Right atrium auricular region (tissue), 2 donors: ENCODE measurements at regions not wholly inside any gene's neighbourhood (a gene's known extent, or its start where the extent isn't known, plus 50 kb on each side); places are given as distances from the start of the nearest gene placed in this dataset.

Source experiments
- DNase-seq: peaks from one replicate; pipeline ENCODE4 v3.0.0-alpha.2; 2019; ENCODE audit warnings: low spot score
- H3K27ac ChIP-seq, 2 donors: fragments of 200-600 bp; sonication (generic); 1 replicate in 1 of 2; 2 replicates in 1 of 2; pipeline ENCODE4 v1.5.1; 2016 to 2019
- H3K27me3 ChIP-seq, 2 donors: fragments of 200-600 bp; sonication (generic); one replicate each; pipeline versions ENCODE4 v1.5.1 to v1.6.0; 2017 to 2019
- H3K36me3 ChIP-seq: fragments of 200-600 bp; sonication (generic); one replicate; pipeline ENCODE4 v1.5.1; 2016
- H3K4me1 ChIP-seq, 2 donors: fragments of 200-600 bp; sonication (generic); one replicate each; pipeline versions ENCODE4 v1.5.1 to v1.6.0; 2017 to 2019
- H3K4me3 ChIP-seq, 2 donors: fragments of 200-600 bp; sonication (generic); 1 replicate in 1 of 2; 2 replicates in 1 of 2; pipeline ENCODE4 v1.5.1; 2017 to 2019; ENCODE audit warnings: mild to moderate bottlenecking in 1 of 2, moderate library complexity in 1 of 2
- H3K9me3 ChIP-seq, 2 donors: fragments of 200-600 bp; sonication (generic); one replicate each; pipeline ENCODE4 v1.5.1; 2019
- TF ChIP-seq, protein P1 (sequence below), 2 donors: fragments of 200-600 bp; sonication (generic); IDR thresholded peaks; one replicate each; pipeline ENCODE4 v1.5.1; 2019; ENCODE audit warnings: antibody characterized with exemption in 2 of 2

- no peaks in the 10 kb centered on the region for H3K4me1 ChIP-seq
- no peak overlapping the region for H3K4me3 ChIP-seq
Observed at GRCh38 chr14:66359500-66359899, 126.7 kb upstream of the CCDC196 start.

DNA sequence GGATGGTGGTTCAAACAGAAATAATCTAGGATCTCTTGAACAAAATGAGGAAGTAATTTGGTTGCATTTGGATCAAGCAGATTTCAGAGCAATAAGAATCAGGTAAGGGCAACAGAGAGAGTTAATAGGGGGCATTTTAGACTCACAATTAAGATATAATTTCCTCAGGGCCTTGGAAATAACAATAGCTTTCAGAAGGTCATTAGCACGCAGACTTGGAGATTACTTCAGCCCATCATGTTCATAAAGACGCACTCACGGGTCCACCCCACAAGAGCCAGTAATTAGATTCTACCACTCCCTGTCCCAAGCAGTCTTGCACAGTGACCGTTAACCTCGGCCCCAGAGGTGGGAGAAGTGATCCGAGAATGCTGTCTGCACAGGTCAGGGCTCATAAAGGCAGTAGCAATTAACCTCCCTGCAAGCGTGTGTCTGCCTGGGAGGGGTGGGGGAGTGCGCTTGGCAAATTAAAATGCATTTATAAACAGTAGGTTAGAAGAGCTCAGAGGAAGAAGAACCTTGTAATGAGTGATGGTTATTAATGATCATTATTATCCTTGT lies 125.7 kb upstream of the CCDC196 start:
- no peaks in the 10 kb centered on the region for H3K4me1 ChIP-seq
- no peak overlapping the region for H3K27ac ChIP-seq
- no peaks in the 10 kb centered on the region for H3K9me3 ChIP-seq
- TF ChIP-seq, protein P1, sequence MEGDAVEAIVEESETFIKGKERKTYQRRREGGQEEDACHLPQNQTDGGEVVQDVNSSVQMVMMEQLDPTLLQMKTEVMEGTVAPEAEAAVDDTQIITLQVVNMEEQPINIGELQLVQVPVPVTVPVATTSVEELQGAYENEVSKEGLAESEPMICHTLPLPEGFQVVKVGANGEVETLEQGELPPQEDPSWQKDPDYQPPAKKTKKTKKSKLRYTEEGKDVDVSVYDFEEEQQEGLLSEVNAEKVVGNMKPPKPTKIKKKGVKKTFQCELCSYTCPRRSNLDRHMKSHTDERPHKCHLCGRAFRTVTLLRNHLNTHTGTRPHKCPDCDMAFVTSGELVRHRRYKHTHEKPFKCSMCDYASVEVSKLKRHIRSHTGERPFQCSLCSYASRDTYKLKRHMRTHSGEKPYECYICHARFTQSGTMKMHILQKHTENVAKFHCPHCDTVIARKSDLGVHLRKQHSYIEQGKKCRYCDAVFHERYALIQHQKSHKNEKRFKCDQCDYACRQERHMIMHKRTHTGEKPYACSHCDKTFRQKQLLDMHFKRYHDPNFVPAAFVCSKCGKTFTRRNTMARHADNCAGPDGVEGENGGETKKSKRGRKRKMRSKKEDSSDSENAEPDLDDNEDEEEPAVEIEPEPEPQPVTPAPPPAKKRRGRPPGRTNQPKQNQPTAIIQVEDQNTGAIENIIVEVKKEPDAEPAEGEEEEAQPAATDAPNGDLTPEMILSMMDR (IDR thresholded peaks at IDR 0.05), result no peak
- no peak for DNase-seq
- H3K27me3 ChIP-seq, result no peaks in the 10 kb centered on the region
- no peaks in the 10 kb centered on the region for H3K36me3 ChIP-seq
- H3K4me3 ChIP-seq, result no peak overlapping the region

More at GRCh38 chr14:66359500-66359899, 126.7 kb upstream of the CCDC196 start:
- no peak for DNase-seq
- H3K27ac ChIP-seq, result no peak overlapping the region
- H3K36me3 ChIP-seq, result no peaks in the 10 kb centered on the region
- H3K27me3 ChIP-seq, result no peaks in the 10 kb centered on the region
- TF ChIP-seq, protein P1 (IDR thresholded peaks at IDR 0.05), result peak; percentile 42 to 72
- no peaks in the 10 kb centered on the region for H3K9me3 ChIP-seq

- Histone ChIP-seq H3K27me3 (no peaks in the 10 kb centered on the region), H3K36me3 (no peaks in the 10 kb centered on the region), H3K4me3 (no peak overlapping the region), H3K27ac (no peak overlapping the region), H3K4me1 (no peaks in the 10 kb centered on the region), H3K9me3 (no peaks in the 10 kb centered on the region)
- TF ChIP-seq, protein P1 (IDR thresholded peaks at IDR 0.05), result no peak
- no peak for DNase-seq
Observed at GRCh38 chr14:66361013-66361412, 125.2 kb upstream of the CCDC196 start.

GRCh38 chr14:66365388-66365787 lies 120.8 kb upstream of the CCDC196 start:
- TF ChIP-seq, protein P1 (IDR thresholded peaks at IDR 0.05), result no peak
- no peak for DNase-seq
- no peaks in the 10 kb centered on the region for H3K27me3 ChIP-seq
- no peak overlapping the region for H3K4me3 ChIP-seq
- no peak overlapping the region for H3K27ac ChIP-seq
- no peaks in the 10 kb centered on the region for H3K9me3 ChIP-seq
- no peaks in the 10 kb centered on the region for H3K4me1 ChIP-seq
- H3K36me3 ChIP-seq, result no peaks in the 10 kb centered on the region

GRCh38 chr14:66369157-66369697 lies 116.9 kb upstream of the CCDC196 start:
- no peaks in the 10 kb centered on the region for H3K9me3 ChIP-seq
- H3K27ac ChIP-seq, result no peak overlapping the region
- TF ChIP-seq, protein P1 (IDR thresholded peaks at IDR 0.05), result no peak
- no peaks in the 10 kb centered on the region for H3K36me3 ChIP-seq
- H3K27me3 ChIP-seq, result no peaks in the 10 kb centered on the region
- no peak overlapping the region for H3K4me3 ChIP-seq
- no peak for DNase-seq
- no peaks in the 10 kb centered on the region for H3K4me1 ChIP-seq

DNA sequence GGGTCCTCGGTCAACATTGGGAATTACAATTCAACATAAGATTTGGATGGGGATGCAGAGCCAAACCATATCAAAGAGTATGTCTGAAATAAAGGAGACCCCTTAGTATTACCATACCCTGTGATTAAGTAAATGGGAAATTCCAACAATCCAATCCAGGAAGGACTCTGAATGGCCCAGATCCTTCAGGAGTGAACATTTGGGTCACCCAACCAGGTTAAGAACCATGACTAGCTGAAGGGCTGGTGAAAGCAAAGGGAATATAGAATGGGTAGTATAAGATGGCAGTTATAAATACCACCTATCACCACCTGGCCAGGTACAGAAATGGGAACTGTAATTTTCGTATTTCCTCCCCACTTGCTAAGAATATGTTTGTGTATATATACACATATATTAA lies 114.4 kb upstream of the CCDC196 start:
- no peaks in the 10 kb centered on the region for H3K27me3 ChIP-seq
- no peaks in the 10 kb centered on the region for H3K36me3 ChIP-seq
- H3K4me1 ChIP-seq, result no peaks in the 10 kb centered on the region
- TF ChIP-seq, protein P1 (IDR thresholded peaks at IDR 0.05), result no peak
- no peak overlapping the region for H3K4me3 ChIP-seq
- no peak for DNase-seq
- H3K9me3 ChIP-seq, result no peaks in the 10 kb centered on the region
- no peak overlapping the region for H3K27ac ChIP-seq
